ENCODE measurements at regions not wholly inside any gene's neighbourhood (a gene's known extent, or its start where the extent isn't known, plus 50 kb on each side); places are given as distances from the start of the nearest gene placed in this dataset.

GRCh38 chr12:60415351-60415750 lies 819.5 kb downstream of the SLC16A7 start:
- CTCF ChIA-PET, result interaction anchor here (0.6 to 0.7 kb wide), 2 partner anchors 17 to 254 kb away, joined by 3 read pairs; no protein-coding TSS in a partner anchor
- Mint-ChIP-seq H3K4me3 (ENCODE audit: unreplicated experiment) (no peak overlapping the region), H3K36me3 (ENCODE audit: insufficient read depth, unreplicated experiment) (no peaks in the 10 kb centered on the region), H3K9me3 (ENCODE audit: unreplicated experiment) (peaks cover 16% of the 10 kb centered on the region), H3K27ac (ENCODE audit: low read depth, unreplicated experiment) (no peak overlapping the region), H3K4me1 (ENCODE audit: insufficient read depth, unreplicated experiment) (no peaks in the 10 kb centered on the region), H3K27me3 (ENCODE audit: insufficient read depth, unreplicated experiment) (no peaks in the 10 kb centered on the region)
- TF ChIP-seq CTCF (IDR thresholded peaks at IDR 0.05; ENCODE audit: unreplicated experiment), result no peak
- POLR2A ChIA-PET, result no interaction called here
- DNase-seq (ENCODE audit: unreplicated experiment), result no peak
- intact Hi-C loops (cut with micrococcal nuclease), result no loop called here
- BruUV-seq (replicated peaks), result no TSS peak

GRCh38 chr12:60419986-60420385 lies 824.2 kb downstream of the SLC16A7 start:
- no TSS peak for BruUV-seq (replicated peaks)
- no peaks in the 10 kb centered on the region for H3K4me1 Mint-ChIP-seq (ENCODE audit: insufficient read depth, unreplicated experiment)
- intact Hi-C loops (cut with micrococcal nuclease), result no loop called here
- H3K4me3 Mint-ChIP-seq (ENCODE audit: unreplicated experiment), result no peak overlapping the region
- no peak overlapping the region for H3K27ac Mint-ChIP-seq (ENCODE audit: low read depth, unreplicated experiment)
- POLR2A ChIA-PET, result no interaction called here
- no peak for DNase-seq (ENCODE audit: unreplicated experiment)
- peaks cover 21% of the 10 kb centered on the region for H3K9me3 Mint-ChIP-seq (ENCODE audit: unreplicated experiment)
- TF ChIP-seq CTCF (IDR thresholded peaks at IDR 0.05; ENCODE audit: unreplicated experiment), result no peak
- CTCF ChIA-PET, result no interaction called here
- H3K36me3 Mint-ChIP-seq (ENCODE audit: insufficient read depth, unreplicated experiment), result no peaks in the 10 kb centered on the region
- no peaks in the 10 kb centered on the region for H3K27me3 Mint-ChIP-seq (ENCODE audit: insufficient read depth, unreplicated experiment)

- no peaks in the 10 kb centered on the region for H3K4me1 Mint-ChIP-seq (ENCODE audit: insufficient read depth, unreplicated experiment)
- H3K27me3 Mint-ChIP-seq (ENCODE audit: insufficient read depth, unreplicated experiment), result no peaks in the 10 kb centered on the region
- DNase-seq (ENCODE audit: unreplicated experiment), result no peak
- H3K4me3 Mint-ChIP-seq (ENCODE audit: unreplicated experiment), result no peak overlapping the region
- ChIA-PET CTCF (no interaction called here), POLR2A (no interaction called here)
- BruUV-seq (replicated peaks), result no TSS peak
- no peaks in the 10 kb centered on the region for H3K36me3 Mint-ChIP-seq (ENCODE audit: insufficient read depth, unreplicated experiment)
- H3K9me3 Mint-ChIP-seq (ENCODE audit: unreplicated experiment), result peaks cover 13% of the 10 kb centered on the region
- intact Hi-C loops (cut with micrococcal nuclease), result no loop called here
- H3K27ac Mint-ChIP-seq (ENCODE audit: low read depth, unreplicated experiment), result no peak overlapping the region
- no peak for TF ChIP-seq CTCF (IDR thresholded peaks at IDR 0.05; ENCODE audit: unreplicated experiment)
These were observed 825.9 kb downstream of the SLC16A7 start for GRCh38 chr12:60421741-60422140.

GRCh38 chr12:60437297-60437696 lies 841.5 kb downstream of the SLC16A7 start:
- intact Hi-C loops (cut with micrococcal nuclease), result no loop called here
- no TSS peak for BruUV-seq (replicated peaks)
- DNase-seq (ENCODE audit: unreplicated experiment), result no peak
- Mint-ChIP-seq H3K27me3 (ENCODE audit: insufficient read depth, unreplicated experiment) (no peaks in the 10 kb centered on the region), H3K27ac (ENCODE audit: low read depth, unreplicated experiment) (no peak overlapping the region), H3K4me1 (ENCODE audit: insufficient read depth, unreplicated experiment) (peaks cover 2% of the 10 kb centered on the region), H3K4me3 (ENCODE audit: unreplicated experiment) (no peak overlapping the region), H3K9me3 (ENCODE audit: unreplicated experiment) (peaks cover 11% of the 10 kb centered on the region), H3K36me3 (ENCODE audit: insufficient read depth, unreplicated experiment) (no peaks in the 10 kb centered on the region)
- ChIA-PET POLR2A (no interaction called here), CTCF (no interaction called here)
- TF ChIP-seq CTCF (IDR thresholded peaks at IDR 0.05; ENCODE audit: unreplicated experiment), result no peak

Measured in MCF 10A (cell line).